ENCODE measurements at regions not wholly inside any gene's neighbourhood (a gene's known extent, or its start where the extent isn't known, plus 50 kb on each side); places are given as distances from the start of the nearest gene placed in this dataset.

GRCh38 chr2:85956646-85957039 lies 67.9 kb upstream of the ST3GAL5 start:
- Histone ChIP-seq H3K27me3 (ENCODE audit: control insufficient read depth, insufficient read depth, low read length) (peaks cover 15% of the 10 kb centered on the region), H3K79me2 (ENCODE audit: control insufficient read depth, insufficient read depth, low read length) (no peaks in the 10 kb centered on the region), H2AFZ (ENCODE audit: low read length) (no peak overlapping the region), H3K4me1 (ENCODE audit: control insufficient read depth, extremely low read depth, insufficient read depth, low read length) (no peaks in the 10 kb centered on the region), H4K20me1 (ENCODE audit: control insufficient read depth, extremely low read depth, insufficient read depth, low read length) (no peaks in the 10 kb centered on the region), H3K4me2 (ENCODE audit: extremely low read depth, insufficient read depth, low read length) (no peak overlapping the region), H3K27ac (ENCODE audit: insufficient read depth, low read length) (no peak overlapping the region), H3K9me3 (ENCODE audit: control insufficient read depth, insufficient read depth, low read depth, low read length) (no peaks in the 10 kb centered on the region), H3K36me3 (ENCODE audit: control insufficient read depth, insufficient read depth, low read length) (no peaks in the 10 kb centered on the region), H3K9ac (ENCODE audit: insufficient read depth, low read length) (no peak overlapping the region), H3K4me3 (replicated peaks in 1 of 4; ENCODE audit: control extremely low read depth in 1 of 4, insufficient read depth in 1 of 4, low read depth in 3 of 4, low read length in 4 of 4) (no peak overlapping the region)
- TF ChIP-seq EZH2 (IDR thresholded peaks at IDR 0.05; ENCODE audit: low read length, missing control alignments): no peak
- no peak for TF ChIP-seq CTCF (conservative IDR thresholded peaks at IDR 0.05 in 1 of 2, IDR thresholded peaks at IDR 0.05 in 1 of 2; ENCODE audit: low read depth in 1 of 2, low read length in 2 of 2)
- DNase-seq (ENCODE audit: low read depth in 2 of 2): no peak

DNA sequence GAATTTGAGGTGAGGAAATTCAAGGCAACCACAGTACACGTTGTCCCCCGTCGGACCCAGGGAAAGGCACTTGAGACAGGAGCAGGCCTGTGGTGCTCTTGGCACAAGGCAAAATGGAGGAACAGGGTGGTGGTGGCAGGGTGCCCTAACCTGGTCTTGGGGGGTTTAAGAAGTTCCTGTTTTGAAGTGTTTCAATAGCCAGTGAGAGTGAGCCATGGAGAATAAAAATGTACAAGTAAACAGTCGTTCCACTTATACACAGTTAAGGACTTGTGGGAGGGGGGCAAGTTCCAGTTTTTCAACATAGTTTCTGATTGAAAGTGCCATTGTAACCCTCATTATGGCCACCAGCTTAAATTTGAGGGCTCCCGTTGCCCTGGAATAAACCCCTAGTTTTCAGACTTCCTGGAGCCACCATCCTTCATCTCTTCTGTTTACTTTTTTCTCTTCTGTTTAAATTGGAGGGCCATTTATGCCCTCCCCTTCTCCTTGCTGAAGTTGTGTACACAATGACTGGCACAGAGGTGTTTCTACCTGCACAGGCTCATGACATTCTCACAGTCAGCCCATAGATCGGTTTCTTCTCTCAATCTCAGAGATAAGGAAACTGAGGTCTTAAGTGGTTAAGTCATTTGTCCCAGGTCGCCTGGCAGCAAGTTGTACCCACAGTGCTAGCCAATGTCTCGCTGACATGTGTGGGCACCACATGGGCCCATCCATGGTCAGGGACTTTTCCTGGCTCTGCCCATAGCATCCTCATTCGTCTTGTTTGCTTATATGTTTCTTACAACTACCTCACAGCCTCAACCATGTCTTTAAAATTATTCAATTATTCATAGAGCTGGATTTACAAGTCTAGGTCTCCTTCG lies 66.0 kb upstream of the ST3GAL5 start:
- no peak overlapping the region for H3K4me2 ChIP-seq (ENCODE audit: extremely low read depth, insufficient read depth, low read length)
- H2AFZ ChIP-seq (ENCODE audit: low read length): no peak overlapping the region
- H4K20me1 ChIP-seq (ENCODE audit: control insufficient read depth, extremely low read depth, insufficient read depth, low read length): no peaks in the 10 kb centered on the region
- H3K4me3 ChIP-seq (replicated peaks in 1 of 4; ENCODE audit: control extremely low read depth in 1 of 4, insufficient read depth in 1 of 4, low read depth in 3 of 4, low read length in 4 of 4): no peak overlapping the region
- H3K4me1 ChIP-seq (ENCODE audit: control insufficient read depth, extremely low read depth, insufficient read depth, low read length): no peaks in the 10 kb centered on the region
- H3K9me3 ChIP-seq (ENCODE audit: control insufficient read depth, insufficient read depth, low read depth, low read length): no peaks in the 10 kb centered on the region
- no peak overlapping the region for H3K27ac ChIP-seq (ENCODE audit: insufficient read depth, low read length)
- no peaks in the 10 kb centered on the region for H3K79me2 ChIP-seq (ENCODE audit: control insufficient read depth, insufficient read depth, low read length)
- TF ChIP-seq EZH2 (IDR thresholded peaks at IDR 0.05; ENCODE audit: low read length, missing control alignments): no peak
- no peak for TF ChIP-seq CTCF (conservative IDR thresholded peaks at IDR 0.05 in 1 of 2, IDR thresholded peaks at IDR 0.05 in 1 of 2; ENCODE audit: low read depth in 1 of 2, low read length in 2 of 2)
- no peak for DNase-seq (ENCODE audit: low read depth in 2 of 2)
- H3K9ac ChIP-seq (ENCODE audit: insufficient read depth, low read length): no peak overlapping the region
- peaks cover 22% of the 10 kb centered on the region for H3K27me3 ChIP-seq (ENCODE audit: control insufficient read depth, insufficient read depth, low read length)
- H3K36me3 ChIP-seq (ENCODE audit: control insufficient read depth, insufficient read depth, low read length): no peaks in the 10 kb centered on the region

DNA sequence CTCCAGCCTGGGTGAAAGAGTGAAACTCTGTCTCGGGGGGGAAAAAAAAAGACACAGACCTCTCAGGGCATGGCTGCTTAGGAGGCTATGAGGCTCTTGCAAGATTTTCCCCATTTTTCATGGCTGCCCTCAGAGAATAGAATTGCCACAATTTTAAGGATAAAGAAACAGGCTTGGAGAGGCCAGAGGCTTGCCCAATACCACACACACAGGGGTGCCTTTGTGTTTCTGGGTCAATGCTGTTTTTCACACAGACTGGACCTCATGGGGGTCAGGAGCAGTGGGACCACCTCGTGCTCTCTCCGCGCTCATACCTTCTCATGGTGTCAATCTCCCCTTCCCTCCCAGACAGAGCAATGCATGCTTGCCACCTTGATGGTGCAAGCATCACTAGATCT lies 65.4 kb upstream of the ST3GAL5 start:
- Histone ChIP-seq H3K9ac (ENCODE audit: insufficient read depth, low read length) (no peak overlapping the region), H3K79me2 (ENCODE audit: control insufficient read depth, insufficient read depth, low read length) (no peaks in the 10 kb centered on the region), H3K4me2 (ENCODE audit: extremely low read depth, insufficient read depth, low read length) (no peak overlapping the region), H3K9me3 (ENCODE audit: control insufficient read depth, insufficient read depth, low read depth, low read length) (no peaks in the 10 kb centered on the region), H4K20me1 (ENCODE audit: control insufficient read depth, extremely low read depth, insufficient read depth, low read length) (no peaks in the 10 kb centered on the region), H3K27me3 (ENCODE audit: control insufficient read depth, insufficient read depth, low read length) (peaks cover 22% of the 10 kb centered on the region), H3K4me3 (replicated peaks in 1 of 4; ENCODE audit: control extremely low read depth in 1 of 4, insufficient read depth in 1 of 4, low read depth in 3 of 4, low read length in 4 of 4) (no peak overlapping the region), H3K4me1 (ENCODE audit: control insufficient read depth, extremely low read depth, insufficient read depth, low read length) (no peaks in the 10 kb centered on the region), H2AFZ (ENCODE audit: low read length) (no peak overlapping the region), H3K27ac (ENCODE audit: insufficient read depth, low read length) (no peak overlapping the region), H3K36me3 (ENCODE audit: control insufficient read depth, insufficient read depth, low read length) (no peaks in the 10 kb centered on the region)
- DNase-seq (ENCODE audit: low read depth in 2 of 2): no peak
- TF ChIP-seq EZH2 (IDR thresholded peaks at IDR 0.05; ENCODE audit: low read length, missing control alignments) (no peak), CTCF (conservative IDR thresholded peaks at IDR 0.05 in 1 of 2, IDR thresholded peaks at IDR 0.05 in 1 of 2; ENCODE audit: low read depth in 1 of 2, low read length in 2 of 2) (no peak)
